GM19193 (cell line): ENCODE measurements at regions not wholly inside any gene's neighbourhood (a gene's known extent, or its start where the extent isn't known, plus 50 kb on each side); places are given as distances from the start of the nearest gene placed in this dataset.

Experiments
- POLR2A ChIP-seq: IDR thresholded peaks from 4 replicates; pipeline ENCODE4 v1.6.1; 2011; ENCODE audit not compliant: insufficient read depth, insufficient read length; ENCODE audit errors: extremely low read depth

DNA sequence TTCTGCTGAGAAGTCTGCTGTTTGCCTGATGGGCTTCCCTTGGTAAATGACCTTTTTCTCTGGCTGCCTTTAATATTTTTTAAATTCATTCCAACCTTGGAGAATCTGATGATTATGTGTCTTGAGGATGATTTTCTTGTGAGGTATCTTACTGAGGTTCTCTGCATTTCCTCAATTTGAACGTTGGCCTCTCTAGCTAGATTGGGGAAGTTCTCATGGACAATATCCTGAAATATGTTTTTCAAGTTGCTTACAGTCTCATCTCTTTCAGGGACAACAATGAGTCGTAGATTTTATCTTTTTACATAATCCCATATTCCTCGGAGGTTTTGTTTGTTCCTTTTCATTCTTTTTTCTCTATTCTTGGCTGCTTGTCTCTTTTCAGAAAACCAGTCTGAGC lies 208.4 kb downstream of the KIF20B start:
- no peak for TF ChIP-seq POLR2A

DNA sequence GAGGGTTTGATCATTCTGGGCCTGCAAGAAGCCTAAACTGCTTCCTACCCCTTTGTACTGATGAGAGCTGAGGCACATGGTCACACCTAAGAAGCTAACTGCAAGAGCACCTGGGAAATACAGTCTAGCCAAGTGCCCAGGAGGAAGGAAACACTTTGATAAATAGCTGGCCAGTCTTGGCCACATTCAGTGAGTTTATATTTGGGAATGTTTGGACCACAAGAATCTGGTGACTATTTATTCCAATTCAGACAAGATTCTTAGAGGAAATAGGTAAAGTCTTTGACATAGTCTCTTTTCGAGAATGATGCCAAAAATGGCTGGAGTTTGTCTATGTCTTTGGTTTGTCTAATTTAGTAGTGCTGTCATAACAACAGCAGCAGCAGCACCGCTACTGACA lies 213.6 kb downstream of the KIF20B start:
- TF ChIP-seq POLR2A = no peak

DNA sequence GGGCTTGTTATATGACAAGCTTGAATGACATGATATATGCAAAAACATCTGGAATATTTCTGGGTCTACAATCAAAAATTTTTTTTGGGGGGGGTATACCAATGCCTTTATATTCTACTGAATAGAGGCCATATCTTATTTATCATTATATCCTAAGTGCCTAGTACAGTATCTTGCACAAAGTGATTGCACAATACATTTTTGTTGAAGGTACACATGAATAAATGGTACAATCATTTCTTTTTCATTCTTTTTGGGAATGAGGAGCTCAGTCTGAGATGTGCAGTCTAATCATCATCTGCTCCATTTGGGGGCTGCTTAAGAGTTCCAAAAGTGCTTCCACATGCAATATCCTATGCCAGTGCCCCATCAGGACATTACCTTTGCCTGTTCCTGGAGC lies 214.6 kb downstream of the KIF20B start:
- no peak for TF ChIP-seq POLR2A

DNA sequence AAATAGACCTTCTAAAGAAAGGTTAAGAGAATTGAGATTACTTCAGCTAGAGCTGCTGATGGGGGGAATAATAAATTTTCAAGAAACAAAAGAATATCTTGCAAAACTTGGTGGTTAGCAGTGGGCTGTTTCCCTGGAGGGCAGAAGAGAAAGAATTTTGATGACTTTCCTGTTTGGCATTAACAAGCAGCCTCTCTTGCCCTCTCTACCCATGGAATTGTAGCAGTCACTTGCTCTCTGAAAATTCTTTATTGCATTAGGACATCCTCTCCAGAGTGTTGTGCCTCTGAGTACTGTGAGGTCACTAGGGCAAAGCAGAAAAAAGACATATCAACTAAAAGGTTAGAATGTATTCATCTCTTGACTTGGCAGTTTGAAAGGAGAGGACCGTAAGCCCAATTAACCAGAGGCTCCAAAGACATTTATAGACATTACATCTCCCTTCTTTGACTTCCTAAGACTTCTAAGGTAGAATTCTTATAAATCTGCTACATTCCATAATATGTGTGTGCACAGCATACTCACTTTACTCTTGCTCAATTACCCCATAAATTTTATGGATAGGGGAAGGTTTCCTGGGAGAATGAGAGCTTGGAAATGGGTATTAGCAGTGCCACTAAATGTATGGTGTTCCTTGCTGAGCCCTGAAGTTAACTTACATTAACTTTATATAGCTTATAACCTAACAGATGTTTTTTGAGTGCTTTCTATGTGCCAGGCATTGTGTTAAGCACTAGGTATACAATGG lies 215.3 kb downstream of the KIF20B start:
- no peak for TF ChIP-seq POLR2A

DNA sequence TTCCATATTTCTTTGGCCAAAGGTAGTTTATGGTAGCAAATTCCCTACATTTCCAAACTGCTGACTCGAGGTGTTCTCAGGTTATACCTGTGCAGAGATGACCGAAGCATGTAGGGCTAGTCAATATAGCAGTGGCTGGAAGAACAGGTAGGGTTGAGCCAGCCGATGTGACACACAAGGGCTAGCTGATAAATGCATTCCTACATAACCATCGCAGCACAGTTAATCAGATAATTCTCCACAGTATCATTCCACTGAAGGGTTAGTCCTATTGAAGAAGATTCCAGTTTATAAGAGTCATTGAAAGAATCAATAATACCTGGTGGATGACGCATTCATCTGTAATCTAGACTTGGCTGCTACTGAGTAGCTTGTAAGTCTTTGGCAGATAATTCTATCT lies 220.0 kb downstream of the KIF20B start:
- no peak for TF ChIP-seq POLR2A

DNA sequence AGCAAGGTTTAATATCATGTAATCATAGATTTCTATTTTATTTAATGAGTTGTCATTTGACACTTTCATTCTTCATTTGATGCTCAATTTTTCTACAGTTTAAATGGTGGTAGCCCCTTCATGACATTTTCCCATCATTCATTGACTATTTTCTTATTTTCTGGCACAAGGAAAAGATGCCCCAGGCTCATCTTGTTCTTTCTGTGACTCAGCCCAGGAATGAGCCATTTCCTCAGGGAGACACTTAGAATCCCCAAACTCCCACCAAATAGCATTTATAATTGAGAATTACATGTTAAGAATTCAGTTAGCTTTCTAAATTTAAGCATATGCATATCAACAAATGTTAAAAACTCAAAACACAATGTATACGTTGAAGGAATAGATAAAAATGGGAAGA lies 222.3 kb downstream of the KIF20B start:
- no peak for TF ChIP-seq POLR2A

DNA sequence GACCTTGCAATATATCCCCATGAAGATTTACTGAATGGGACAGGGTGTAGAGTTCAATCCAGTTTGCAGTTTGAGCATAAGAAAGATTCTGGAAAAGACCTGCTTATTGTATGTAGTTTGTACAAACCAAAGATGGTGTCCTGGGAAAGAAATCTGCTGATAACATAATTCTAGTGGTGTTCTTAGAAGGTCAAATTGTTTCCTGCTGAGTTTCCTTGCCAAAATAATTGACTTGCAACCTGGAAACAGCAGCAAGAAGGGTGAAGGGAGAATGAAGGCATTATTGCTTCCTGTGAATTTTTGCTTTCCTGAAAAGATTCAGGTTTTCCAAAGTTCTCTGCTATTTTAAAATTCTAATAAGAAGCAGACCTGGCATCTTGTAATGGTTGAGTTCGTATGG lies 222.9 kb downstream of the KIF20B start:
- TF ChIP-seq POLR2A = no peak

DNA sequence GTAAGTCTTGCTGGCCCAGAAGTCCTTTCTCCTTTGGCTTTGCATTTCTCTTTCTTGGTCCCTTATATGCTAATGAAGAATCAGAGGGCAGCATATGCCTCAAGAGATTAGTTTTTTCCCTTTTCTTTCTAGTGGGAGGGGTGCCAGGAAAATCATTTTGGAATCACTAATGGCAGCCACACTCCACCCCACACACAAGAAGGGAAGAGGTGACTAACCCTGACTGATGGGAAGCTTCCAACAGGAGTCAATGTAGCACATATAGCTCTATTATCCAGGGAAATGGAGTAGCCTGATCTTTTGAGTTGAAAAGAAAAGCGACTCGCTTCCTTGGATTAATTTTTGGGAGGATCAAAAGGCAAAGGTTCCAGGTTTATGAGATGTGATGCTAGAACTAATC lies 225.3 kb downstream of the KIF20B start:
- no peak for TF ChIP-seq POLR2A

DNA sequence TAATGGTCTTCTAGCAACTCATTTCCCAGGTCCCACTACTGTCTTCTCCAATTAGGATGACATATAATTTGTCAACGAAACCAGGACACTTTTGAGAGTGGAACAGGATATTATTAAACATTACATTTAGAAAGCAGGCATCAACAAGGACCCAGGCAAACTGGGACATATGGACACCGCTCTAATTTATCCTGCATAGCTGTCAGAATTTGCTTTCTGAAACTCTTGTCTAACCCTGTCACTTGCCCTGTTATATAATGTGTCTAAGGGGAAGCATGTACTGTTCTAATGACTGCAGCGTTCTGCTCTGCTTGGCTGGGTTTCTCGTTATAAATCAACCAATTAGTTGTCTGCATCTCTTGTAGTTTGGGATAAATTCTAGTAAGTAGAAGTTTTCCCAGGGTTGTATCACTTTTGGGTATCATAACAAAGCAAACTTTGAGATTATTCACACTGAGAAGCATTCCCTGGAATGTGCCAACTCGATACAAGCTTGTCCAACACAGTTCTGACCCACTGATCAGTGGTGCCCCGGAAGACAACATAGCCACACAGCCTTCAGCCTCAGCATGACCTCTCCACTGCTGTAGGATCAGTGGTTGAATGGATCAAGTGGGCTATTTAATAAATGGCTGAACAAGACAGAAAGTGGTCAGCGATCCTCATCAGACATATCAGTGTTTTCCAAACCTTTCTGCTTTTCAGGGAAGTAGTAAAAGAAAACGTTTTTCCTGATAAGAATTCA lies 228.1 kb downstream of the KIF20B start:
- no peak for TF ChIP-seq POLR2A

DNA sequence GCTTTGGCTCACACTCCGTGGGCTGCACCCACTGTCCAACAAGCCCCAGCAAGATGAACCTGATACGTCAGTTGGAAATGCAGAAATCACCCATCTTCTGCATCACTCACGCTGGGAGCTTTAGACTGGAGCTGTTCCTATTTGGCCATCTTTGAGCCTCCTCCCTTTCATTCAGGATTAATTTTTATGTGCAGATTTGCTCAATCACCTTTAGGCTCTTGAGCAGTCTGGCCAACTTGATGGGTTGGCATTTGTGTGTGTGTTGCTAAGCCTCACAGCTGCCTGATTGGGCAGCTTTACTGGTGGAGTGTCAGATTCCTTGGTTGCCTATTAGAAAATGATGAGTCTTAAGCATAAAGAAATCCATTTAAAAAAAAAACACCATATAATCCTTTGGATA lies 236.1 kb downstream of the KIF20B start:
- no peak for TF ChIP-seq POLR2A

DNA sequence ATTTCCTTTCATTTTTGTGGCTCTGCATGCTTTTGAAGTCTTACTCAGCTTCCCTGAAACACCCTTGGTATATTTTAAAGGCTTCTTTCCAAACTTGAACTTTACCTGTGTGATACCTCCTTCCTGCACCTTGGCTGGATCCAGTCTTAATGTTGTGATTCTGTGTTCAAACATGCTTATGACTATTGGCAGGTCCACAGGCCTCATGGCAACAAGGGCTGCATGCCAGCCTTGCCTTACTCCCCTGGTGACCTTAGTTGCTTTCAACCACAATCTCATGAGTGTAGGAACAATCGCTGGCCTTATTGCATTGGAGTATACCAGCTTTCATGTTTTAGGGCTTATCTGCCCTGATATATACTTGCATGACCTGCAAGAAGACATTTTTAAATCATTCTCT lies 238.7 kb downstream of the KIF20B start:
- no peak for TF ChIP-seq POLR2A

DNA sequence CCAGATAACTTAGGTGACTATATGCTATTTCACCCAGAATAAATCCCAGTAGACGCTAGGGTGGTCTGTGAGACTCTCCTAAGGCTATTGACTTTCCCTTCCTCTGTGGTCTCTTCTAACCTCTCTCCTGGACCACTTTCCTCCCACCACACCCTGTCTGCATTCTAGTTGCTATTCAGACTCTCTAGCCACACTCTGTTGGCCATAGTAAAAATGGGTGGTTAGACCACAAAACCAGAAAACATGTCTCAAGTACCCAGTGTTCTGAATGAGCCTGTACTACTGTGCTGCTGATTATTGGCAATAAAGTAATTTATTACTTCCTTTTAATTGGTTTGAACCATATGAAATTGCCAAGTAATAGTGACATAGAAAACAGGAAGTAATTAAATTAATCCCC lies 240.8 kb downstream of the KIF20B start:
- no peak for TF ChIP-seq POLR2A

DNA sequence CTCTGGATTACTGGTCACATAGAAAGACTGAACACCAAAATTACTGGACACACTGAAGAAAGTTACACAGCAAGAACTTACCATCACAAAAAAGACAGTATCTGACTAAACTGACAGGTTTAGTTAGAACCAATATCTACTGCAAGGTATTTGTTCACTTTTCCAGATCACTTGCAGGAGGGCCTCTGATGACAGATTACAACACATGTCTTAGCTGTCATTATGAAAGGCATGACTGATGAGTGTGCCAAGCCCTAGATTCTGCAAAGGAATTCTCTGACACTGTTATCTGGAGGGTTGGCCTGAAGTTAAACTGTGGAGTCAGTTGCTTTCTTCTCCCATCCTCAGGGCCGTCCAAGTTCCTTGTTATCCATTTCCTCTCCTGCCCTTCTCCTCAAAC lies 242.7 kb downstream of the KIF20B start:
- TF ChIP-seq POLR2A = no peak

DNA sequence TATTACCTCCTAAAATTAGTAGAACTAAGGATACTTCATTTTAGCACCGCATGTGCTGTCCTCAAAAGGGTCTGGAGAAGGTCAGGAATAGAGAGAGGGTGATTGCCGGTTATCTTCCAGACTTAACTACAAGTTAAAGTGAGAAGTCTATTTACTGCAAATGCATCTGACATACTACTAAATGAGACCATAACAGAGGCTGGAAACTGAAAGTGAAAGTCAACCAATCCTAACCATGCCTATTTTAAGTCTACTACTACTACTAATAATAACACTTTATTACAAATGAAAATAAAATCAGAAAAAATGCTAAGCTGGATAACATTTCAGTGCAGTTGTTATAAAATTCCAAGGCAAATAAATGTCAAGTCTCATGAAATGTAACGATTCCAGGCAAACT lies 244.7 kb downstream of the KIF20B start:
- no peak for TF ChIP-seq POLR2A

DNA sequence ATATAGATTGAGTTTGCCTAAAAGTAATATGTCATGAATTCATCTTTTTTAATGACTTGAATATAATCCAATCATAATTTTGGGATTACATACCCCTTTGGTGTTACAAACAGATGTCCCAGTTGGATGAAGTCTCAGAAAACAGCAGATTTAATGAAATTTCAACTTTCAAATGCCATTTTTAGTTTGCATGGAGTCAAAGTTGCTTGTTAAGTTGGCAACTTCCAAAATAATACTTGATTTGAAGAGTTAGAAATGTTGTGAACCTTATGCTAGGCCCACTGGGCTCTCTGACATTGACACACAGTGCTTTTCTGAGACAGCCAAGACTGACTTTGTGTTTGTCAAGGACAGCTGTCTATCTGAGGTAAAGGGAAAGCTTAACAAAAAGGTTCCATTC lies 248.1 kb downstream of the KIF20B start:
- TF ChIP-seq POLR2A = no peak

DNA sequence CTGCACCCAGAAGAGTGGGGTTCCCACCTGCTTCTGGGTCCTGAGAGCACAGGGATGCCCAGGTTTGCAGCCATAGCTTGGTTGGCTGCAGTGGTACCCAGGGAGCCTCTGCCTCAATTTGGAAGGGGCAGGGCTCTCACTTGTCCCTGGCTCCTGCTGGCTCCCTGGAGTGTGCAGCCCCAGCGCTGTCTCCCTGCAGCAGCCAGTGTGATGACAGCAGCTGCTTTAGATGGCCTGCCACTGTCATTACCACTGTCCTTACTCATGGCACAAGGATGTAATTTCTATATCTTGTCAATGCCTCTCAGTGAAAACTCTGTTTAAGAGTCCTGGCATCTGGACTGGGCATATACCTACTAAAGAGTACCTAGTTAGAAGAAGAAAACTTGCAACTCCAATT lies 250.9 kb downstream of the KIF20B start:
- no peak for TF ChIP-seq POLR2A
